Stimulated activated CD4-positive, alpha-beta T cell treated with anti-CD3 and anti-CD28 coated beads, Interleukin-15, amount 100 ng/mL, for 1 hour (primary cell): ENCODE measurements at regions not wholly inside any gene's neighbourhood (a gene's known extent, or its start where the extent isn't known, plus 50 kb on each side); places are given as distances from the start of the nearest gene placed in this dataset.

Experiments
- DNase-seq, 2 donors: peaks; one replicate each; pipeline ENCODE4 v3.0.0-alpha.2; 2020; ENCODE audit warnings: low read depth in 1 of 2, low spot score in 1 of 2

- no peak for DNase-seq
Observed at GRCh38 chr22:47694536-47695130, 932.2 kb downstream of the TBC1D22A start.

GRCh38 chr22:47693606-47694005 is 931.2 kb downstream of the TBC1D22A start:
- DNase-seq, result no peak

DNA sequence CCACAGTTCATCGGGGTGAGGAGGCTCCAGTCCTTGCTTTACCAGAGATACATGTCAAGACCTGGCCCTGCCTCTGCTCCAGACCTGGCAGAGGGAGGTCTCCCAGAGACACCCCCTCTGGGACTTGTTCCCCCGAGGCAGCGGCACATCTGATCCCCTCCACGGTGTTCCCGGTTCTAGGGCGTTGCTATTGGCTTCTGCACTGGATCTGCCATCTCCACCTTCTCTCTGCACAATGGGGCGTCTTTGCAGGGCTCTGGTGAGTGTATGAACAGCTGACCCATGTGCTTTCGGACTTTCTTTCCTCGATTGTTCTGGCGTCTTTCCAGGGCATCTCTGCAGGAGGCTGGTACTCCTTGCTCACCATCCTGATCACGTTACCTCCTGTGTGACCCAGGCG is 930.4 kb downstream of the TBC1D22A start:
- DNase-seq, result no peak

- DNase-seq, result no peak
Observed at GRCh38 chr22:47691152-47691895, 928.9 kb downstream of the TBC1D22A start.

- no peak for DNase-seq
Observed at GRCh38 chr22:47690586-47690985, 928.1 kb downstream of the TBC1D22A start.

- no peak for DNase-seq
Observed at GRCh38 chr22:47690166-47690565, 927.7 kb downstream of the TBC1D22A start.

- no peak for DNase-seq
Observed at GRCh38 chr22:47687776-47688175, 925.3 kb downstream of the TBC1D22A start.

GRCh38 chr22:47687346-47687655 is 924.9 kb downstream of the TBC1D22A start:
- no peak for DNase-seq

GRCh38 chr22:47686594-47687345 is 924.3 kb downstream of the TBC1D22A start:
- DNase-seq, result no peak

- DNase-seq, result no peak
Observed at GRCh38 chr22:47681411-47682165, 919.1 kb downstream of the TBC1D22A start.

GRCh38 chr22:47678636-47679287 is 916.3 kb downstream of the TBC1D22A start:
- DNase-seq, result no peak

DNA sequence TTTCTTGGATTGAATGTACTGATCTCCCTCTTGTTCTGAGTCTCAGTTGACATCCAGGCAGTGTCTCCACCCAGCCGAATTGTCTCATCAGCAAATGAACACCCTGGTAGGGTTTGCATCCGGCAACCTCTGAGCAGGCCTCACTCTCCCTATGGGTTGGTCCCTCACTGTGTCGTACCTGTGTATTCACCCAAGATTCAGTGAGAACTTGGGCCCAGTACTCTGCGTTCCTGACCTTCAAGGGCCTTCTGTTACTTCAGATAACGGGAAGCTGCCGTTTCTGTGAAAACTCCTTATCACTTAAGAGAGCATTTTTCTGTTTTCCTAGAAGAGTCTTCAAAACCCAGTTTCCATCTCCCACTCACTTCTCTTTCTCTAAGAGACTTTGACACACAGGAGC is 915.6 kb downstream of the TBC1D22A start:
- no peak for DNase-seq

GRCh38 chr22:47676685-47677084 is 914.2 kb downstream of the TBC1D22A start:
- no peak for DNase-seq

DNA sequence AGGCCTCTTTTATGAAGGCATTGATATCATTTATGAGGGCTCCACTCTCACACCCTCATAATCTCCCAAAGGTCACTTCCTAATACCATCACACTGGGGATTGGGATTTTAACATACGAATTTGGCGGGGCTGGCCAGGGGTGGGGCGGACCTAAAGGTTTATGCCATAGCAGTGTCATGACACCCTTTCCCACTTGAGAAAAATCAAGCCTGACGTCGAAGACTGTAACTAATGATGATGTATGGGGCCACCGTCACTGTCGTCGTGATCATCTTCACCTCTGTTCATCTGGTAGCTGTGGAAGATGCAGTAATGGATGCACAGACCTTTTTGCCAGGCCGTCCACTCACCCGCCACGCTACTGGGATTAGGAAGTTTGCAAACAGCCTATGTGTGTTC is 912.1 kb downstream of the TBC1D22A start:
- no peak for DNase-seq

DNA sequence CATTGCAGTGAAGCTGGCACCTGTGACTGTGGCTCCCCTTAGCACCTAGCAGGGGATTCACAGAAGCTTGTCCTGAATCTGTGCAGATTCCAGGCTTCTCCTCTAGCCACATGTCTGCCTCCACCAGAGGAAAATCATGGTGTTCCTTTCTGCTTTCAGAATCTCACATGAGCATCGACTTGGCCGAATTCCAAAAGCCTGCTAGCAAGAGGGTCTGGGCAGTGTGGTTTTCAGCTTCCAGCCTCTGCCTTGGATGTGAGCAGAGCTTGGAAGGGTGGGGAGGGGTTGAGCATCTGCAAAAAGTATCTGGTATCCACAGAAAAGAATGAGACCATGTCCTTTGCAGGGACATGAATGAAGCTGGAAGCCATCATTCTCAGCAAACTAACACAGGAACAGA is 911.1 kb downstream of the TBC1D22A start:
- no peak for DNase-seq

DNA sequence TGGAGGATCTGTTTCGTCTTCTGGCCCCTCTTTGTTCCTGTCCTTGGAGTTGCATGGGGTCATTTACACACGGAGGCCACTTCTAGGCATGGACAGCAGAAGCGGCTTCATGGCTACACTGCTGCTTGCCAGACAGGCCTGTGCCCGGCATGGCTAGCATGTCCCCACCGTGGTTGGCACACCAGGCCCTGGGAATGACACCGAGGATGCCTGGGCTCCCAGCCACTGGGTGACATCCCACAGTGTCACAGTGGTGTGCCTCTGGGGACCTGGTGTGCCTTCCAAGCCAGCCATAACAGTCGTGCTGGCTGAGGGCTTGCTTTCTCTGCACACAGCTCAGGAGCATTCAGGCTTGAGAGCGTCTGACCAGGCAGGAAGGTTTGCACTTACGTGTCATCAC is 910.1 kb downstream of the TBC1D22A start:
- no peak for DNase-seq

GRCh38 chr22:47665151-47665550 is 902.7 kb downstream of the TBC1D22A start:
- DNase-seq, result no peak

GRCh38 chr22:47663615-47664605 is 901.5 kb downstream of the TBC1D22A start:
- DNase-seq, result no peak

DNA sequence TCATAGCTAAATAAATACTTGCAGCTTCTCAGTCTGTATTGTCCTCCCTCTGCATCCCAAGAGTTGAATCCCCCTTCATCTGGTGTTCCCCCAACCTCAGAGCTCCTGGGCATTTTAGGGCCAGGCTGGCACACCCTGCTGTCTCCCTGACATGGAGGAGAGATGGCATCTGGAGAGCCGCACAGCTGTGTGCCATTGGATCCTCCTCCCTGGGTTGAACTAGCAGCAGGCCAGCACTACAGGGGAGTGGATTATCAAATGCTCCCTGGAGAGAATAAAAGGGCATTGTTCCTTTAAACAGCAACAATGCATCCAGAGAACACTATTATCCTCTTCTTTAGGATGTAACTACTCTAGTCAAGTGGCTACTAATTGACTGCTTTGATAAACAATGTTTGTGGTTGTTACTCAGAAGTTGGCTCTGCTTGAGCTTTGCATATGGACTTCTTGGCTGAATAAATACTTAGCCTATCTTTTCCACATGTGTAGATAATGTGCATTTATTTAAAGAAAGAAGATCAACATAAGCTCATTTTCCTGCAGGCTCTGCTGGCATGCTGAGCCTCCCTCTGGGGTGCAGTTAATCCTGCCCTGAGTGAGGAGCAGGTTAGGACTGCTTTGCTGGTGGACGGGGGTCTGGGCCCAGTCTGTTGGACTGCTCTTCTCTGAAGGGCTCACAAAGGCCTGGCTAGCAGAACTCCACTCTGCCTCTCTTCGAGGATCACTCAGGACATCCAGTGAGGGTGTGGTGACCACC is 897.2 kb downstream of the TBC1D22A start:
- DNase-seq, result no peak
